ENCODE measurements at regions not wholly inside any gene's neighbourhood (a gene's known extent, or its start where the extent isn't known, plus 50 kb on each side); places are given as distances from the start of the nearest gene placed in this dataset.

GRCh38 chr3:171953301-171954022 lies 85.9 kb upstream of the FNDC3B start:
- TF ChIP-seq CTCF (IDR thresholded peaks at IDR 0.05): no peak
- TF ChIP-seq POLR2A (IDR thresholded peaks at IDR 0.05): no peak

Measured in uterus (tissue), 2 donors.